Activated CD8-positive, alpha-beta T cell treated with anti-CD3 and anti-CD28 coated beads, Interleukin-2, amount 10 ng/mL, durations not matched to agents 7 days and 5 days (primary cell): ENCODE measurements at regions not wholly inside any gene's neighbourhood (a gene's known extent, or its start where the extent isn't known, plus 50 kb on each side); places are given as distances from the start of the nearest gene placed in this dataset.

Source experiments
- ATAC-seq: fragments of 150-1000 bp; cut with Tn5 transposase; one replicate; pipeline ENCODE4 v1.10.0; 2021; ENCODE audit warnings: moderate library complexity
- CTCF ChIA-PET: fragments of 350-600 bp; sonication (Branson Sonifier 250); formaldehyde crosslinking; loops from one replicate; lab custom pipeline; 2021; ENCODE audit warnings: antibody characterized with exemption; lab: Charles Lee
- POLR2A ChIA-PET: fragments of 350-600 bp; sonication (Branson Sonifier 250); formaldehyde crosslinking; loops from one replicate; lab custom pipeline; 2021; ENCODE audit warnings: antibody characterized with exemption; lab: Charles Lee
- DNase-seq: peaks from one replicate; pipeline ENCODE4 v3.0.0-alpha.2; 2020
- H3K27ac Mint-ChIP-seq: one replicate; pipeline ENCODE4 v1.8.0; 2021; ENCODE audit warnings: mild to moderate bottlenecking, mixed read lengths
- H3K27me3 Mint-ChIP-seq: one replicate; pipeline ENCODE4 v1.8.0; 2021; ENCODE audit warnings: low read depth, mixed read lengths
- H3K36me3 Mint-ChIP-seq: one replicate; pipeline ENCODE4 v1.8.0; 2021; ENCODE audit warnings: low read depth, mixed read lengths
- H3K4me1 Mint-ChIP-seq: one replicate; pipeline ENCODE4 v1.8.0; 2021; ENCODE audit warnings: low read depth, mixed read lengths
- H3K4me3 Mint-ChIP-seq: one replicate; pipeline ENCODE4 v1.8.0; 2021; ENCODE audit warnings: mild to moderate bottlenecking, mixed read lengths
- H3K9me3 Mint-ChIP-seq: one replicate; pipeline ENCODE4 v1.8.0; 2022; ENCODE audit warnings: mixed read lengths; ENCODE audit not compliant: insufficient read depth

GRCh38 chr1:221856228-221857093 lies 114.6 kb upstream of the DUSP10 start:
- no peaks in the 10 kb centered on the region for H3K4me1 Mint-ChIP-seq
- no peaks in the 10 kb centered on the region for H3K27me3 Mint-ChIP-seq
- no peaks in the 10 kb centered on the region for H3K9me3 Mint-ChIP-seq
- H3K4me3 Mint-ChIP-seq: no peak overlapping the region
- no peaks in the 10 kb centered on the region for H3K36me3 Mint-ChIP-seq
- ATAC-seq (no peak), DNase-seq (no peak)
- no peak overlapping the region for H3K27ac Mint-ChIP-seq
- CTCF ChIA-PET: interaction anchor here (1.1 kb wide), 1 partner anchor 78 kb away, joined by 3 read pairs; no protein-coding TSS in a partner anchor
- POLR2A ChIA-PET: no interaction called here

DNA sequence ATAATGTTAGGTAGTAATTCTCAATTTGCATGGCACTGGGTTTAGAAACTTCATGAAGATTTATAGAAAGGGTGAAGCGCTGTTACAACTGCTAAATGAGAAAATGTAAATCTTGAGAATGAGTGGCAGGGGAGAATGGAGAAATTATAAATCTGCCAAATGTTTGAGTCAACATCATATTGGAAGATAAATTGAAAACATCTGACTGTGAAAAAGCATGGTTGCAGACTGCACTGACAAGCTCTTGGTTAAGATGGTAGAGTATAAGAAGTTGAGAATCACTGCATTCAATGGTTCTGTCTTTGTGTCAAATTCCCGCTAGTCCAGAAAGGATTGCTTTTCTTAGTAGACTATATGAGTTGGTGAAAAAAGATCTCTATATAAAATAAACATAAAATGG lies 113.3 kb upstream of the DUSP10 start:
- no peak for DNase-seq
- ATAC-seq: no peak
- H3K36me3 Mint-ChIP-seq: no peaks in the 10 kb centered on the region
- H3K4me3 Mint-ChIP-seq: no peak overlapping the region
- H3K27me3 Mint-ChIP-seq: no peaks in the 10 kb centered on the region
- no peaks in the 10 kb centered on the region for H3K9me3 Mint-ChIP-seq
- POLR2A ChIA-PET: no interaction called here
- no peaks in the 10 kb centered on the region for H3K4me1 Mint-ChIP-seq
- CTCF ChIA-PET: no interaction called here
- no peak overlapping the region for H3K27ac Mint-ChIP-seq

DNA sequence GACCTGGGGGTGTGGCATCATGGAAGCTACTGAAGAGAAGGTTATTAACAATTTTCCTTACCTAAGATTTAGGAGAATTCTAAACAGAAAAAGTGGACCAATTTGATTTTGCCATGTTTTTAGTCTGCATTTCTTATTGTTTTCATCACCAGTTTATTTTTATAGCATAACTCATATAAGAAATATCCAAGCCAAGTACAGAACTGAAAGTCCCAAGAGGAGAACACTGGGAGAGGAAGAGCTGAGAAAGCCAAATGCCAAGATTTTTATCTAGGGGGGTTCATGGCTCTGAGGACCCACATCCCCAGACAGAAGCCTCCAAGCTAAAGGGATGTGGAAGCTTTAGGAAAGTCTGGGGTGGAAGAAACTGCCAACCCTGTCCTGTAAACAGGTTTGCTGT lies 109.4 kb upstream of the DUSP10 start:
- Mint-ChIP-seq H3K27me3 (no peaks in the 10 kb centered on the region), H3K4me3 (no peak overlapping the region), H3K9me3 (no peaks in the 10 kb centered on the region), H3K27ac (no peak overlapping the region), H3K4me1 (no peaks in the 10 kb centered on the region), H3K36me3 (no peaks in the 10 kb centered on the region)
- no peak for DNase-seq
- ChIA-PET CTCF (interaction anchor here (1.7 kb wide), 1 partner anchor 9 kb away, joined by 3 read pairs; no protein-coding TSS in a partner anchor), POLR2A (interaction anchor here (0.6 kb wide), 1 partner anchor 108 kb away, joined by 3 read pairs; no protein-coding TSS in a partner anchor)
- no peak for ATAC-seq

DNA sequence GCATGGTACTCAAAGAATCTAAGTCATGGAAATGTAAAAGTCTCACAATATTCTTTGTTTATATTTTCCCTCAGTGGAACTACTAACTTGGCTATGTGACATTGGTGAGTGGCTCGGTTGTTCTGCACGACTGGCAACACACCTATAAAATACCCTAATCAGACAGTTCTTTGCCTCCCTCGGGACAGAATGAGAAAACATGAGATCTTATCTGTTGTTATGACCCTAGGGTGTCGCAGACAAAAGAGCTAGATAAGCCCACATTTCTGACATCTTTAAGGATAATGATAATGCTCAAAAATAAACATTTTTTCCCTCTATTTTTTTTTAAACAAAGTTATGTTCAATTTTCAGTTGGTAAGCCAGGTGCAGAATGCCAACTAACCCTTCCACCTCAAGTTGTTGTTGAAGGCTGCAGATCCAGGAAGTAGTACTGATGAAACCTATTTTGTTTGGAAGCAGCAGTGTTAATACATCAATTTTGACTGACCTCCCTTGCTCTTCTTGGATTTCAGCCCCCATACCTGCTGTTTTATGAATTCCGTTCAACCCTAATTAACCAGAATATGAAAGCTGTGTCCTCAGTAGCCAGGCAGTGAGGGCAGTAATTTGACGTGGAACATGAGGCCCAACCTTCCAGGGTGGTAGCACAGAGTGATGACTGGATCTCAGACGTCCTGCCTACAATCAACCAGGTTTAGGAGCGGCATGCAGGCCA lies 108.7 kb upstream of the DUSP10 start:
- CTCF ChIA-PET: interaction anchor here (0.6 kb wide), 1 partner anchor 239 kb away, joined by 3 read pairs; no protein-coding TSS in a partner anchor
- Mint-ChIP-seq H3K27me3 (no peaks in the 10 kb centered on the region), H3K36me3 (no peaks in the 10 kb centered on the region), H3K27ac (no peak overlapping the region), H3K4me3 (no peak overlapping the region), H3K9me3 (no peaks in the 10 kb centered on the region), H3K4me1 (no peaks in the 10 kb centered on the region)
- POLR2A ChIA-PET: interaction anchor here (0.6 kb wide), 1 partner anchor 108 kb away, joined by 3 read pairs; no protein-coding TSS in a partner anchor
- ATAC-seq (no peak), DNase-seq (no peak)

- H3K4me3 Mint-ChIP-seq: no peak overlapping the region
- ChIA-PET POLR2A (no interaction called here), CTCF (interaction anchor here (0.6 kb wide), 1 partner anchor 239 kb away, joined by 3 read pairs; no protein-coding TSS in a partner anchor)
- H3K27ac Mint-ChIP-seq: no peak overlapping the region
- no peak for DNase-seq
- no peaks in the 10 kb centered on the region for H3K4me1 Mint-ChIP-seq
- H3K27me3 Mint-ChIP-seq: no peaks in the 10 kb centered on the region
- H3K9me3 Mint-ChIP-seq: no peaks in the 10 kb centered on the region
- no peak for ATAC-seq
- no peaks in the 10 kb centered on the region for H3K36me3 Mint-ChIP-seq
Observed at GRCh38 chr1:221849897-221850296, 108.0 kb upstream of the DUSP10 start.

DNA sequence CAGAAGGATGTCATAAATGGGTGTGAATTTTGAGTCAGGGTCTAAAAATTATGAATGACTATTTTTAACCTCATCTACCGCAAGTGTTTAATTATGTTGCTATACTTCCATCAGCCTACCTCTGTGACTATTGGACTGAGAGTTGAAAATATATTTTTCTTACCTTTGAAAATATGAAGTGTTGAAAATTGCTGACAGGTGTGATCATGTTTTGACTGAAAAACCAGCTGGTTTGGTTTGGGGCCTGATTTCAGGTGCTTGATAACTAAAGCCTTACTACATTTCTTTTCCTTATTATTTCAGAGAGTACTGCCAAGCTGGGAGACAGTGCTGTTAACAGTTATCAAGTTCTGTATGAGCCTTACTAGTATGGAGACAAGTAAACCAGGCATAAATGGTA lies 107.2 kb upstream of the DUSP10 start:
- Mint-ChIP-seq H3K36me3 (no peaks in the 10 kb centered on the region), H3K4me3 (no peak overlapping the region), H3K9me3 (no peaks in the 10 kb centered on the region), H3K27me3 (no peaks in the 10 kb centered on the region), H3K4me1 (no peaks in the 10 kb centered on the region), H3K27ac (no peak overlapping the region)
- ATAC-seq (no peak), DNase-seq (no peak)
- CTCF ChIA-PET: no interaction called here
- POLR2A ChIA-PET: interaction anchor here (0.7 kb wide), 1 partner anchor 22 kb away, joined by 3 read pairs; no protein-coding TSS in a partner anchor

DNA sequence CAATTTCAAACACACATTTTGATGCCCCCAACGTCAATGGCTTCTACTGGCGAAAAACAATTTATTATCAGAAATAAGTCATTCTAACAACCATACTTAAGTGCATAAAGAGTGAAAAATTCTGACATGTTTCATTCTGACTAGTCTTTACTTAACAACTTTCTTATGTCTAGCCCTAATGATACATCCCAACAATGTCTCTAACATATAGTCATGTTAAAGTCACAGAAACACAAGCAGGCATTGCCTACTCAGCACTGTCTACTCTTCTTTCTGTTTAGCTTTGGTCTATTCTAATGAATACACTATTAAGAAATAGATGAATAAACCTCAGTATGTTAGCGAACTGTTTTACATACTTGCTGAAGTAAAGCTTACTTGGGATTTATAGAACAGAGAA lies 105.8 kb upstream of the DUSP10 start:
- ChIA-PET POLR2A (interaction anchor here (0.7 to 1.2 kb wide), 2 partner anchors 24 to 32 kb away, joined by 3 read pairs; no protein-coding TSS in a partner anchor), CTCF (no interaction called here)
- no peaks in the 10 kb centered on the region for H3K4me1 Mint-ChIP-seq
- ATAC-seq (no peak), DNase-seq (no peak)
- no peak overlapping the region for H3K27ac Mint-ChIP-seq
- H3K4me3 Mint-ChIP-seq: no peak overlapping the region
- H3K9me3 Mint-ChIP-seq: no peaks in the 10 kb centered on the region
- H3K27me3 Mint-ChIP-seq: no peaks in the 10 kb centered on the region
- H3K36me3 Mint-ChIP-seq: no peaks in the 10 kb centered on the region

GRCh38 chr1:221845650-221846371 lies 103.9 kb upstream of the DUSP10 start:
- ChIA-PET POLR2A (interaction anchor here (1.4 kb wide), 1 partner anchor 8 kb away, joined by 4 read pairs; no protein-coding TSS in a partner anchor), CTCF (interaction anchor here (1.2 kb wide), 1 partner anchor 23 kb away, joined by 3 read pairs; no protein-coding TSS in a partner anchor)
- ATAC-seq (no peak), DNase-seq (no peak)
- Mint-ChIP-seq H3K4me1 (peaks cover 13% of the 10 kb centered on the region), H3K27me3 (no peaks in the 10 kb centered on the region), H3K4me3 (no peak overlapping the region), H3K9me3 (no peaks in the 10 kb centered on the region), H3K27ac (no peak overlapping the region), H3K36me3 (no peaks in the 10 kb centered on the region)

DNA sequence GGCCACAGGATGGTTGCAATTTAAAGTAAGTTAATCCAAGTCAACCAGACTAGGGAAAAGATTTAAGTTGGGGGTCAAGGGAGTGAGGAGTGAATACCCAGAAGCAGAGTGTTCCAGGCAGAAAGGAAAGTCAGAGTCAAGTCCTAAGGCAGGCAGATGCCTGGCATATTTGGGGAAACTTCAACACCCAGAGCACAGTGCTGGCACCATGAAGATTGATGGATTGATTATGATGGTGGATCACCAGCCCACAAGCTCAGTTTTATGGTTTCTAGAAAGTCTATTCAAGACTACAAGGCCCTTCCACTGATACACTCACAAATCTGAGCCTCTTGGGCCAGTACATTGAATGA lies 100.1 kb upstream of the DUSP10 start:
- Mint-ChIP-seq H3K9me3 (no peaks in the 10 kb centered on the region), H3K27me3 (no peaks in the 10 kb centered on the region), H3K36me3 (no peaks in the 10 kb centered on the region), H3K4me3 (no peak overlapping the region), H3K27ac (peak overlapping the region; percentile 6), H3K4me1 (peaks cover 50% of the 10 kb centered on the region)
- no peak for DNase-seq
- ChIA-PET CTCF (interaction anchor here (1.0 to 1.9 kb wide), 3 partner anchors 10 to 13 kb away, joined by 3 to 5 read pairs (median 3); no protein-coding TSS in a partner anchor), POLR2A (interaction anchor here (1.2 kb wide), 1 partner anchor 23 kb away, joined by 4 read pairs; no protein-coding TSS in a partner anchor)
- ATAC-seq: no peak

- no peaks in the 10 kb centered on the region for H3K9me3 Mint-ChIP-seq
- H3K4me3 Mint-ChIP-seq: no peak overlapping the region
- H3K36me3 Mint-ChIP-seq: no peaks in the 10 kb centered on the region
- ChIA-PET CTCF (interaction anchor here (1.3 to 1.9 kb wide), 3 partner anchors 11 to 253 kb away, joined by 3 to 5 read pairs (median 3); no protein-coding TSS in a partner anchor), POLR2A (interaction anchor here (1.2 to 2.1 kb wide), 2 partner anchors 23 to 100 kb away, joined by 4 to 6 read pairs; partner anchors contain the start of gene DUSP10)
- H3K4me1 Mint-ChIP-seq: peaks cover 55% of the 10 kb centered on the region
- H3K27me3 Mint-ChIP-seq: peaks cover 2% of the 10 kb centered on the region
- ATAC-seq (no peak), DNase-seq (no peak)
- H3K27ac Mint-ChIP-seq: peak overlapping the region; percentile 6
Observed at GRCh38 chr1:221841251-221841982, 99.5 kb upstream of the DUSP10 start.
